IPS-18a (cell line): ENCODE measurements at regions not wholly inside any gene's neighbourhood (a gene's known extent, or its start where the extent isn't known, plus 50 kb on each side); places are given as distances from the start of the nearest gene placed in this dataset.
A peak's percentile ranks its signal among the peaks of the same experiment; 100 is the strongest.
"Not testable (repeated sequence)": the region's sequence is repeated elsewhere in the genome, so short reads cannot be mapped to it uniquely, and the experiment has no call there.

Experiments
- H3K27ac ChIP-seq: one replicate; pipeline ENCODE4 v1.5.1; 2013; ENCODE audit warnings: low read length
- H3K27me3 ChIP-seq: one replicate; pipeline ENCODE4 v1.6.1; 2013; ENCODE audit warnings: mild to moderate bottlenecking, low read length; ENCODE audit not compliant: control insufficient read depth, insufficient read depth
- H3K36me3 ChIP-seq: one replicate; pipeline ENCODE4 v1.6.1; 2013; ENCODE audit warnings: low read depth, low read length; ENCODE audit not compliant: control insufficient read depth
- H3K4me1 ChIP-seq: one replicate; pipeline ENCODE4 v1.6.1; 2013; ENCODE audit warnings: low read depth, low read length; ENCODE audit not compliant: control insufficient read depth
- H3K4me3 ChIP-seq: one replicate; pipeline ENCODE4 v1.5.1; 2013; ENCODE audit warnings: low read length
- H3K9ac ChIP-seq: one replicate; pipeline ENCODE4 v1.6.1; 2013; ENCODE audit warnings: mild to moderate bottlenecking, low read length, moderate library complexity
- H3K9me3 ChIP-seq: one replicate; pipeline ENCODE4 v1.6.1; 2013; ENCODE audit warnings: low read depth, low read length; ENCODE audit not compliant: control insufficient read depth

DNA sequence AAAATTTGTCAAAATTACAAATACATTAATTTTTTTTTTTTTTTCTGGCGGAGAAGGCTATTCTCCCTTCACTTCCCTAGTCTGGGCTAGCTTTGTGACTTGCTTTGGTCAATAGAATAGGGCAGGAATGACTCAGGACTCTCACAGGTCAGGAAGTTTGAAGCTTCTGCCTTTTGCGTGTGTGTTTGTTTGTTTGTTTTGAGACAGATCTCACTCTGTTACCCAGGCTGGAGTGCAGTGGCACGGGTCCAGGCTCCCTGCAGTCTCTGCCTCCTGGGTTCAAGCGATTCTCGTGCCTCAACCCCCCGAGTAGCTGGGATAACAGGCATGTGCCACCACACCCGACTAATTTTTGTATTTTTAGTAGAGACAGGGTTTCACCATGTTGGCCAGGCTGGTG lies 55.9 kb upstream of the USP9X start:
- H3K4me3 ChIP-seq, result no peak overlapping the region

DNA sequence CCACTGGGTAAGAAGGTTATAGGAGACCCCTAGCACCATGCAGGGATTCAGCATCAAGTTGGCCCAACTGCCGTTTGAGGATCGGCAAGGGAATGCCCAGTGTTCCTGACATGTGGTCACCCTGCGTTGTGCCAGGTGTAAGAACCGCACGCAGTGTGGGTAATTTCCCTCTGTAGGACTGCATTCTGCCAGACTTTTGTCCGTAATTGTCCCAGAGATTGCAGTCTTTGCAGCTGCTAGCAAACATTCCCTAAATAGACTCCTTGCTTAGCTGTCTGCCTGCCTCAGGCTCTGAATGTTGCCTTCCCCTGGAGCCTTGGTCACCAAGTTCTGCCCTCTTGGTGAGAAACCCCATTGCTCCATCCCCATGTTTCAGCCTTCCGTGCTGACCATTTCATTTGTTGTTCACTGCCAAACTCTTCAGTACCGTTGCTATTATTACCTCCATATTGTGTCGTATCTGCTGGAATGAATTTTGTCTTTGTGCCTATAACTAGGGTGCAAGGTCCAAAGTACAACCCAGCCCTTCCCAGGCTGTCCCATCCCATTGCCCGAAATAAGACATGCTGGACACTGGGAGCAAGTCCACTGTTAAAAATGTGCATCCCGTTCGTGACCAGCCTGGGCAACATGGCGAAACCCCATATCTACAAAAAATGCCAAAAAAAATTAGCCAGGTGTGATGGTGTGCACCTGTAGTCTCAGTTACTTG lies 53.8 kb upstream of the USP9X start:
- Histone ChIP-seq H3K4me1 (peaks cover 21% of the 10 kb centered on the region), H3K36me3 (no peaks in the 10 kb centered on the region), H3K9me3 (no peaks in the 10 kb centered on the region), H3K4me3 (no peak overlapping the region), H3K9ac (no peak overlapping the region), H3K27ac (no peak overlapping the region), H3K27me3 (no peaks in the 10 kb centered on the region)

More for the DNA sequence above, 55.9 kb upstream of the USP9X start:
- peak overlapping the region; percentile 63 for H3K27ac ChIP-seq
- no peaks in the 10 kb centered on the region for H3K27me3 ChIP-seq
- no peaks in the 10 kb centered on the region for H3K36me3 ChIP-seq
- H3K4me1 ChIP-seq, result peaks cover 35% of the 10 kb centered on the region
- H3K9me3 ChIP-seq, result no peaks in the 10 kb centered on the region
- H3K9ac ChIP-seq, result peak overlapping the region; percentile 12

DNA sequence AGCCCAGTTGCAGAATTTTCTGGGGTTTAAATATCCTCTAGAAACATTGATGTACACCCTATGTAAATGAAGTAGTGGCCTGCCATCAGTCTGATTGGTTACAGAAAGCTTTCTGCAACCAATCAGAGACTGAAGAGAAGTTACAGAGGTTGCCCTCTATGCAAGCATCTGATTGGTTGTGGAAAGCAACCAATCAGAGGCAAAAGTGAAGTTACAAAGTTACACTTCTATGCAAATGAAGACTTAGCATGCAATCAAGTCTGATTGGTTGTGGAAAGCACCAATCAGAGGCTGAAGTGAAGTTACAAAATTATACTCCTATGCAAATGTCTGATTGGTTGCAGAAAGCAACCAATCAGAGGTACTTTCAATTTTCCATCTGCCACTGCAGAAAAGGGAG lies 51.9 kb upstream of the USP9X start:
- Histone ChIP-seq H3K9ac (no peak overlapping the region), H3K27ac (no peak overlapping the region), H3K9me3 (no peaks in the 10 kb centered on the region), H3K4me1 (peaks cover 5% of the 10 kb centered on the region), H3K36me3 (no peaks in the 10 kb centered on the region), H3K27me3 (no peaks in the 10 kb centered on the region), H3K4me3 (no peak overlapping the region)

DNA sequence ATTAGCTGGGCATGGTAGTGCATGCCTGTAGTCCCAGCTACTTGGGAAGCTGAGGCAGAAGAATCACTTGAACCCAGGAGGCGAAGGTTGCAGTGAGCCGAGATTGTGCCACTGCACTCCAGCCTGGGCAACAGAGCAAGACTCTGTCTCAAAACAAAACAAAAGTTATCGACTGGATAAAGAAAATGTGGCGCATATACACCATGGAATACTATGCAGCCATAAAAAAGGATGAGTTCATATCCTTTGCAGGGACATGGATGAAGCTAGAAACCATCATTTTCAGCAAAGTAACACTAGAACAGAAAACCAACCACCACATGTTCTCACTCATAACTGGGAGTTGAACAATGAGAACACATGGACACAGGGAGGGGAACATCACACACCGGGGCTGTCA lies 50.3 kb upstream of the USP9X start:
- H3K27ac ChIP-seq, H3K9me3 ChIP-seq: not testable (repeated sequence)

More for the DNA sequence above, 50.3 kb upstream of the USP9X start:
- H3K27me3 ChIP-seq, H3K9ac ChIP-seq, H3K4me1 ChIP-seq, H3K36me3 ChIP-seq, H3K4me3 ChIP-seq: not testable (repeated sequence)
